Mucosa of descending colon (tissue), 3 donors: ENCODE measurements at regions not wholly inside any gene's neighbourhood (a gene's known extent, or its start where the extent isn't known, plus 50 kb on each side); places are given as distances from the start of the nearest gene placed in this dataset.

Experiments used
- ATAC-seq: fragments of 200-7000 bp; cut with Tn5 transposase; one replicate; pipeline ENCODE4 v1.9.1; 2020; ENCODE audit warnings: mild to moderate bottlenecking, moderate library complexity
- DNase-seq, 3 donors: peaks; one replicate each; pipeline ENCODE4 v3.0.0-alpha.2; 2020
- H3K36me3 ChIP-seq: fragments of 200-600 bp; one replicate; pipeline ENCODE4 v1.8.0; 2021; ENCODE audit warnings: low read depth, mild to moderate bottlenecking
- H3K4me1 ChIP-seq: fragments of 200-600 bp; one replicate; pipeline ENCODE4 v1.8.0; 2021; ENCODE audit warnings: low read depth, mild to moderate bottlenecking
- H3K4me3 ChIP-seq: fragments of 200-600 bp; one replicate; pipeline ENCODE4 v1.8.0; 2021; ENCODE audit warnings: mild to moderate bottlenecking
- H3K9me3 ChIP-seq: fragments of 200-600 bp; one replicate; pipeline ENCODE4 v1.8.0; 2021; ENCODE audit warnings: mild to moderate bottlenecking
- intact Hi-C, 2 donors: fragments of 100-400 bp; cut with DNase I in 1 of 2; cut with micrococcal nuclease in 1 of 2; formaldehyde crosslinking; loops; one replicate each; pipeline versions ENCODE4 v1.11.0 to v1.11.1; 2022; cut with DNase I, micrococcal nuclease
- TF ChIP-seq, protein P1 (sequence below): fragments of 200-600 bp; IDR thresholded peaks from one replicate; pipeline ENCODE4 v1.8.0; 2022; ENCODE audit warnings: antibody characterized with exemption, mild to moderate bottlenecking
- donor health status: DM: no; HTN: no; CAD: no; lungs with moderate emphysema.
- donor health status: DM: no; HTN: no; CAD: no.
- donor health status: DM: no; HTN: yes; CAD: no.

DNA sequence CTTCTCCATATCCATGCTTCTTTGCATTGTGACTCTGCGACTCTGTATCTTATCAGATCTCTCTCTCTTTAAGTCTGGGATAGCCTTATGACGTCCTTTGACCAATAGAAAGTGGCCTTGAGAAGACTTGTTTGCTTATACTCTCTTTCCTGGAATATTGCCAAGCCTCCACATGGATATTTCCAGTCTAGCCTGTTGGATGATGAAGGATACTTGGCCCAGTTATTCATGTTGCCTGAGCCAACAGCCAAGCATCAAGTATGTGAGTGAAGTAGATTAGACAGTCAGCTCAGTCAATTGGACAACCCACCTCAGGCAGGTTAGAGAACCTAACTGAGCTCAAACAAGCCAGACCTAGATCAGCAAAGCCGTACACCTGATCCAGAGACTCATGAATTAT, 864.2 kb upstream of the MGAT4C start:
- TF ChIP-seq, protein P1, sequence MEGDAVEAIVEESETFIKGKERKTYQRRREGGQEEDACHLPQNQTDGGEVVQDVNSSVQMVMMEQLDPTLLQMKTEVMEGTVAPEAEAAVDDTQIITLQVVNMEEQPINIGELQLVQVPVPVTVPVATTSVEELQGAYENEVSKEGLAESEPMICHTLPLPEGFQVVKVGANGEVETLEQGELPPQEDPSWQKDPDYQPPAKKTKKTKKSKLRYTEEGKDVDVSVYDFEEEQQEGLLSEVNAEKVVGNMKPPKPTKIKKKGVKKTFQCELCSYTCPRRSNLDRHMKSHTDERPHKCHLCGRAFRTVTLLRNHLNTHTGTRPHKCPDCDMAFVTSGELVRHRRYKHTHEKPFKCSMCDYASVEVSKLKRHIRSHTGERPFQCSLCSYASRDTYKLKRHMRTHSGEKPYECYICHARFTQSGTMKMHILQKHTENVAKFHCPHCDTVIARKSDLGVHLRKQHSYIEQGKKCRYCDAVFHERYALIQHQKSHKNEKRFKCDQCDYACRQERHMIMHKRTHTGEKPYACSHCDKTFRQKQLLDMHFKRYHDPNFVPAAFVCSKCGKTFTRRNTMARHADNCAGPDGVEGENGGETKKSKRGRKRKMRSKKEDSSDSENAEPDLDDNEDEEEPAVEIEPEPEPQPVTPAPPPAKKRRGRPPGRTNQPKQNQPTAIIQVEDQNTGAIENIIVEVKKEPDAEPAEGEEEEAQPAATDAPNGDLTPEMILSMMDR = no peak
- DNase-seq = no peak
- intact Hi-C loops = no loop called here
- Histone ChIP-seq H3K4me3 (no peak overlapping the region), H3K4me1 (no peaks in the 10 kb centered on the region), H3K9me3 (no peaks in the 10 kb centered on the region), H3K36me3 (no peaks in the 10 kb centered on the region)
- ATAC-seq = no peak

DNA sequence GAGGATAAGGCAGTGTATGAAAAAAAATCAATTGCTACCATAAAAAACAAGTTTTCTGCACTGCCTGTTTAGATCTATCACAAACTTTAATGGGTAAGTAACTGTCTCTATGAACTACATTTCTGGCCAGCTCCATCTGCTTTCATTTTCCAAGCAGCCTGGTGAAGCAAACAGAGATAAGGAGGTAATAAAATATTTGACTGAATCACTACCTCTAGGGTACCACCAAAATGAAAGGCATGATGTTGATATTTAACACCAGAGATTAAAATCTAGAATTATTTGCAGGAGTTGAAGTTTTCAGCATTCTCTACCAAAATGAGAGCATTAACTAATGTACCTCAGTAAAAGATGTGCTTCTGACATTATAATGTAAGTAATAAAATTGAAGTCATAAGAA, 863.5 kb upstream of the MGAT4C start:
- no peaks in the 10 kb centered on the region for H3K9me3 ChIP-seq
- no peaks in the 10 kb centered on the region for H3K36me3 ChIP-seq
- intact Hi-C loops = no loop called here
- no peaks in the 10 kb centered on the region for H3K4me1 ChIP-seq
- no peak overlapping the region for H3K4me3 ChIP-seq
- ATAC-seq = no peak
- no peak for DNase-seq
- TF ChIP-seq, protein P1 = no peak

DNA sequence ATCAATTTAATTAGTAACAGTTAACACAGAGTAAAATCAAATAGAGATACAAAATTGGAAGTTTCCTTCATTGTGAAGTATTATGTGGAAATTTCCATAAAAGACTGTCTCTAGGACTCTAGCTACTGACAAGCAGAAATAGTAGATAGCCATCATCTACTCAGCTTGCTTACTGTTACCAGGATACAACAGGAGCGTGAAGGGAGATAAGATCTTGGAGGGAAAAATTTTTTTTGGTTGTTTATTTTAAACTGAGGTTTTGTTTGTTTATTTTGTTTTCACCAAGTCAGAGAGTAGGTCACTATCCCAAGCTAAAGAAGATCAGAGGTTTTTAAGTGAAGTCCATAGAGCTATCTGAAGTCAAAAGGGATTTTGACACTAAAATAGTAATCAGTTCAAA, 861.3 kb upstream of the MGAT4C start:
- no peak overlapping the region for H3K4me3 ChIP-seq
- DNase-seq (no peak), ATAC-seq (no peak)
- H3K4me1 ChIP-seq = no peaks in the 10 kb centered on the region
- H3K9me3 ChIP-seq = no peaks in the 10 kb centered on the region
- no peaks in the 10 kb centered on the region for H3K36me3 ChIP-seq
- intact Hi-C loops = no loop called here
- TF ChIP-seq, protein P1 = no peak

DNA sequence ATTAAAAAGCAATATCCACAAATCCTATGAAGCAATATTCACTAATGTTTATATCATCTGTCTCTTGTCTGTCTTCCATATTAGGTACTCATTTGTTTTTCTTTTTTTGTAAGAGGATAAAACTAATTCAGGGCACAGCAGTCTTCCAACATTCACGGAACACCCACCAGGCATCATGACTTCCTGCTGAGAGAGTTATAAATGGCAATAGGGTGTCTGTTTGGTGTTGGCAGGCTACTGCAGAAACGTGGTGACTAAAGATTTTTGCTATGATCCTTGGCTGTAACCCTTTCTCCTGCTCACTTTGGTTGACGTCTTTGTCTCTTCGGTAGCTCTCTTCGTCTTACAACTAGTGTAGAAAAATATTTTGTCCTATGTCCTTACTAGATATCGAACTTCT, 860.6 kb upstream of the MGAT4C start:
- no peaks in the 10 kb centered on the region for H3K36me3 ChIP-seq
- H3K9me3 ChIP-seq = no peaks in the 10 kb centered on the region
- no peak for DNase-seq
- TF ChIP-seq, protein P1 = no peak
- no peak for ATAC-seq
- H3K4me3 ChIP-seq = no peak overlapping the region
- intact Hi-C loops = no loop called here
- H3K4me1 ChIP-seq = no peaks in the 10 kb centered on the region

DNA sequence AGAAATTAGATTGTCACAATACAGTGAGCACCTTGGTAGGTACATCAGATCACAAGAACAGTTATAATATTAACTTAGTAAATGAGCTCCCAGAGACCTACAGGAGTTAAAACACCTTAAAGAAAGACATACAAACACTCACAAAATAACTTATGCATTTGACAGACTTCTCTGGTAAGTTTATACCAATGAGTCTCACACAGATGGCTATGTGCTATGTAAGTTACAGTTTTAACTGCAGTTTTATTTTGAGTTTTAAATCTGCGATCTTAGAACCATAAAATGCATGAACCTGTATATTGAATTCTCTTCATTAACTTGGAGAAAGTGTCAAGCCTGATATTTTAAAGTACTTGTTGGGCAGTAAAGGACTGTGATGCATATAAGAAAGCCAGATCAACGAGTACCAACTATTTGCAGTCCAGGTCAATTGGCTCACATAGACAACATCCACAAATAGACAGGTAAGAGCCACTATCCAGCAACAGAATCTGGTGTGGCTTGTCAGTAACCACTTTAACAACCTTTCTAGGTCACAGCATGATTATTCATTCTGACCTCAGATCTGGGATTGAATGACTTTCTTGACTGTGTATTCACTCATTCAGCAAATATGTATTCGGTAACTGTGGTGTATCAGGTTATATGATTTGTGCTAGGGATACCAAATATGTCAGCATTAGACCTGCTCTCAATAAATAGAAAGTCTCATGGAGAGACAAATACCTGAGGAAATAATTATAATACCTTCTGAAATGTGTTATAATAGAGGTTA, 856.6 kb upstream of the MGAT4C start:
- intact Hi-C loops = no loop called here
- DNase-seq (no peak), ATAC-seq (no peak)
- Histone ChIP-seq H3K9me3 (no peaks in the 10 kb centered on the region), H3K4me1 (no peaks in the 10 kb centered on the region), H3K36me3 (no peaks in the 10 kb centered on the region), H3K4me3 (no peak overlapping the region)
- TF ChIP-seq, protein P1 = no peak

DNA sequence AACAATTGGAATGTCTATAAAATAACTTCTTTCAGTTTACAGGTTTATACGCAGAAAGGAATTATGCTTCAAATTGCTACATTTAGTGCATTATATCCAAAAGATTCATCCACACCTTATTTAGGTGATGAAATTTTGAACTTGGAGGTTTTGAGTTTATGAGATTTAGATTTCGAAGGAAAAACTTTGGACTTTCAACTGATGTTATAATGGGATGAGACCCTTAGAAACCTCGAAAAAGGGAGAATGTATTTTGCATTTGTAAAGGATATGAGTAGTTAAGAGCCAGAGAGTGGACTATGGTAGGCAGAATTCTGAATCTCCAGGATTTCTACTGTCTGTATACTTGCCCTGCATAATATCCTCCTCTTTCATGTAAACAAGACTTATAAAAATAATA, 851.6 kb upstream of the MGAT4C start:
- DNase-seq (no peak), ATAC-seq (no peak)
- TF ChIP-seq, protein P1 = no peak
- no peak overlapping the region for H3K4me3 ChIP-seq
- intact Hi-C loops = no loop called here
- no peaks in the 10 kb centered on the region for H3K9me3 ChIP-seq
- H3K4me1 ChIP-seq = no peaks in the 10 kb centered on the region
- no peaks in the 10 kb centered on the region for H3K36me3 ChIP-seq
